ENCODE measurements at regions not wholly inside any gene's neighbourhood (a gene's known extent, or its start where the extent isn't known, plus 50 kb on each side); places are given as distances from the start of the nearest gene placed in this dataset.

- DNase-seq = no peak
Observed at GRCh38 chr2:126831234-126832005, 67.3 kb upstream of the TEX51 start.

- no peak for DNase-seq
Observed at GRCh38 chr2:126832014-126832413, 66.7 kb upstream of the TEX51 start.

GRCh38 chr2:126832757-126833156 is 65.9 kb upstream of the TEX51 start:
- no peak for DNase-seq

GRCh38 chr2:126834006-126834659 is 64.6 kb upstream of the TEX51 start:
- no peak for DNase-seq

GRCh38 chr2:126835261-126835660 is 63.4 kb upstream of the TEX51 start:
- no peak for DNase-seq

- no peak for DNase-seq
Observed at GRCh38 chr2:126835831-126836230, 62.9 kb upstream of the TEX51 start.

- no peak for DNase-seq
Observed at GRCh38 chr2:126836761-126837679, 61.7 kb upstream of the TEX51 start.

- DNase-seq = no peak
Observed at GRCh38 chr2:126837966-126838715, 60.5 kb upstream of the TEX51 start.

- DNase-seq = no peak
Observed at GRCh38 chr2:126838716-126838985, 60.0 kb upstream of the TEX51 start.

- DNase-seq = no peak
Observed at GRCh38 chr2:126839796-126840195, 58.9 kb upstream of the TEX51 start.

GRCh38 chr2:126843081-126843480 is 55.6 kb upstream of the TEX51 start:
- DNase-seq = no peak

- DNase-seq = no peak
Observed at GRCh38 chr2:126846241-126846640, 52.4 kb upstream of the TEX51 start.
